ENCODE measurements at regions not wholly inside any gene's neighbourhood (a gene's known extent, or its start where the extent isn't known, plus 50 kb on each side); places are given as distances from the start of the nearest gene placed in this dataset.

DNA sequence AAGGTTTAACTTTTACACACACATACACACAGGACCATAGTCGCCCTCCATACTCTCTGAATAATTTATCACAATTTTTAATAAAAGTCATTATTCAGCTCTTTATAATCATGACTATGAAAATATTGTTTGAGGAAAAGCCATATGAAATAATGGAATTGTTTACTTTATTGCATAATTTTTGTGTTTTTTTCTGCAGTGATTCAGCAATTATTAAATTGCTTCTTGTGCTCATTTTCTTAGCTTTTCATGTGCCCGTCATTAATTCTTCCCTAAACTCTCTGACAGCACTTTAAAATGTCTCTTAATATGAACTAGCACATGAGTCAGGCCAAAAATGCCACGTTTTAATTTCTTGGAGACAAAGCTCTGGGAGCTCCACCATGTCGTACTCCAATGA is 77.5 kb upstream of the ALX4 start:
- TF ChIP-seq, protein P1, sequence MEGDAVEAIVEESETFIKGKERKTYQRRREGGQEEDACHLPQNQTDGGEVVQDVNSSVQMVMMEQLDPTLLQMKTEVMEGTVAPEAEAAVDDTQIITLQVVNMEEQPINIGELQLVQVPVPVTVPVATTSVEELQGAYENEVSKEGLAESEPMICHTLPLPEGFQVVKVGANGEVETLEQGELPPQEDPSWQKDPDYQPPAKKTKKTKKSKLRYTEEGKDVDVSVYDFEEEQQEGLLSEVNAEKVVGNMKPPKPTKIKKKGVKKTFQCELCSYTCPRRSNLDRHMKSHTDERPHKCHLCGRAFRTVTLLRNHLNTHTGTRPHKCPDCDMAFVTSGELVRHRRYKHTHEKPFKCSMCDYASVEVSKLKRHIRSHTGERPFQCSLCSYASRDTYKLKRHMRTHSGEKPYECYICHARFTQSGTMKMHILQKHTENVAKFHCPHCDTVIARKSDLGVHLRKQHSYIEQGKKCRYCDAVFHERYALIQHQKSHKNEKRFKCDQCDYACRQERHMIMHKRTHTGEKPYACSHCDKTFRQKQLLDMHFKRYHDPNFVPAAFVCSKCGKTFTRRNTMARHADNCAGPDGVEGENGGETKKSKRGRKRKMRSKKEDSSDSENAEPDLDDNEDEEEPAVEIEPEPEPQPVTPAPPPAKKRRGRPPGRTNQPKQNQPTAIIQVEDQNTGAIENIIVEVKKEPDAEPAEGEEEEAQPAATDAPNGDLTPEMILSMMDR (IDR thresholded peaks at IDR 0.05) = no peak
- TF ChIP-seq POLR2A (IDR thresholded peaks at IDR 0.05) (no peak), POLR2AphosphoS5 (IDR thresholded peaks at IDR 0.05) (no peak)

Measured in gastroesophageal sphincter (tissue), 3 donors.